ENCODE measurements at regions not wholly inside any gene's neighbourhood (a gene's known extent, or its start where the extent isn't known, plus 50 kb on each side); places are given as distances from the start of the nearest gene placed in this dataset.
"Not testable (repeated sequence)": the region's sequence is repeated elsewhere in the genome, so short reads cannot be mapped to it uniquely, and the experiment has no call there.

DNA sequence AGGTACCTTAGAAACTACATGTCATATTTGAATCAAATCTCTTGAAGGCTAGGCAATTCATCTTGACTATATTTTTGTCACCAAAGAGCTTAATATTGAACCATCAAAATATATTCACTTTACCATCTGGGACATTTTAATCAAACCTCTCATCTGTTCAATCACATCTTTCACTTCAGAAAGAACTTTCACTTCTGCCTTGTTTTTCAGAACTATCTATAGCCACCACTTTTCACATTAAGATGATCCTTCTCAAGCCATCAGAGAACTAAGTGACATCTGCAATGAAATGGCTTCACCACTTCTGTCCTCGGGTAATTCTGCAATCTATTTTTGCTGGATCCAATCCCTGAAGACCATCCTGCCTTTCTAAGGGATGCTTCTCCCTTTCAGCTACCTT lies 57.8 kb downstream of the OR2B2 start:
- DNase-seq (ENCODE audit: low spot score): no peak

GRCh38 chr6:27851440-27851839 lies 60.8 kb downstream of the OR2B2 start:
- DNase-seq (ENCODE audit: low spot score): no peak

- DNase-seq (ENCODE audit: low spot score): not testable (repeated sequence)
Observed at GRCh38 chr6:27849001-27849400, 63.2 kb downstream of the OR2B2 start.

GRCh38 chr6:27847706-27848105 lies 64.5 kb downstream of the OR2B2 start:
- no peak for DNase-seq (ENCODE audit: low spot score)

GRCh38 chr6:27840572-27840971 lies 71.6 kb downstream of the OR2B2 start:
- no peak for DNase-seq (ENCODE audit: low spot score)

DNA sequence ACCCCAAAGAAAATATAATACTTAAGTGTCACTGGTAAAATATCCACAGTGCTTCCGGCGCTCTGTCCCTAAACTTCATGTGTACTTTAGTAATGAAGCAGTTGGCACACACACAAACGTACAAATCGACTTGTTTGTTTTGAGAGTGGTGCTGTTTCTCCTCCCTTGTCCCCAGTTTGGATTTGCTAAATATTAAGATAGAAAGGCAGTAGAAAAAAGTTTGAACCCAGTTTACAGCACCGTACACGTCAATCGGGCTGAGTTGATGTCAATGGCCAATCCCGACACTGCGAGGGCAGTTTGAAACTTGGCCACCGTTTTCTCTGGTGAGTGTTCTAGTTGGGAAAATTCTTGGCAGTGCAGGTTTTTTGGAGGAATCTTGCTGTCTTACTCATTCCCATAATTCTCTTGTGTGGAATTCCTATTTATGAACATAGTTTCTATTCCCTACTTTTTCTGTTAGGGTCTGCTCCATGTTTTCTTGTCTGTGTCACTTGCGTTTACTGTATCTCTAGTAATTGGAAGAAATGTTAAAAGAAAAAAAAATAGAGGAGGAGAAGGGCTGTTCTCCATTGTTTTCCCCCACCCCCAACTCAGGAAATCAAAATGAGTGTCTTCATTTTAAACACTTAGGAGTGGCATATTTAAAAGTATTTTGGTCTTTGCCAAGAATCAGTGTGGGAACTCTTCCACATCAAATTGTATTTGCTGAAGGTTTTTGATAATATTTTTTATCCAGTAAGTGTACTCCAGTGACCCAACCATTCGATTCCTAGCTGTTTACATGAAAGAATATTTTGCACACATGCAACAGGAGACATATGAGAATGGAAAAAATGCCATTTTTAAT lies 72.3 kb downstream of the OR2B2 start:
- DNase-seq (ENCODE audit: low spot score): peak; percentile 80

- peak; percentile 69 for DNase-seq (ENCODE audit: low spot score)
Observed at GRCh38 chr6:27838945-27839625, 73.1 kb downstream of the OR2B2 start.

DNA sequence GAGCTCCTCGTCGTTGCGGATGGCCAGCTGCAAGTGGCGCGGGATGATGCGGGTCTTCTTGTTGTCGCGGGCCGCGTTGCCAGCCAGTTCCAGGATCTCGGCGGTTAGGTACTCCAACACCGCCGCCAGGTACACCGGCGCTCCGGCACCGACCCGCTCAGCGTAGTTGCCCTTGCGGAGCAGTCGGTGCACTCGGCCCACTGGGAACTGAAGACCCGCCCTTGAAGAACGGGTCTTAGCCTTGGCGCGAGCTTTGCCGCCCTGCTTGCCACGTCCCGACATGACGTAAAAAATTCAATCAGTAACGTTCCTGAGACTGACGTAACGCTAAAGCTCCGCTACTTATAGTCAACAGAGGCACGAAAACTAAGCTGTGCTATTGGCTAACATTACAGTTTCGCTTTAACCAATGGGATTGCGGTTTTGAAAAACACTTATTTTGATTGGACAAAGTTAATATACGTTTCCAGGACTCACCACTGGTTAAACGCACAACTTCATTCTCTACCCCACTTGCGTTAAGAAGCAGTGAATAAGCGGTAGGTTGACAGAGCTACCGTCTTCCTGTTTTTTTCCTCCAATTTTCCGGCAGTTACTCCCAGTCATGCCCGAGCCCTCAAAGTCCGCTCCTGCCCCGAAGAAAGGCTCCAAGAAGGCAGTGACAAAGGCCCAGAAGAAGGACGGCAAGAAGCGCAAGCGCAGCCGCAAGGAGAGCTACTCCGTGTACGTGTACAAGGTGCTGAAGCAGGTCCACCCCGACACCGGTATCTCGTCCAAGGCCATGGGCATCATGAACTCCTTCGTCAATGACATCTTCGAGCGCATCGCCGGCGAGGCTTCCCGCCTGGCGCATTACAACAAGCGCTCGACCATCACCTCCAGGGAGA lies 73.9 kb downstream of the OR2B2 start:
- DNase-seq (ENCODE audit: low spot score): peak; percentile 99

GRCh38 chr6:27837625-27838057 lies 74.6 kb downstream of the OR2B2 start:
- no peak for DNase-seq (ENCODE audit: low spot score)

DNA sequence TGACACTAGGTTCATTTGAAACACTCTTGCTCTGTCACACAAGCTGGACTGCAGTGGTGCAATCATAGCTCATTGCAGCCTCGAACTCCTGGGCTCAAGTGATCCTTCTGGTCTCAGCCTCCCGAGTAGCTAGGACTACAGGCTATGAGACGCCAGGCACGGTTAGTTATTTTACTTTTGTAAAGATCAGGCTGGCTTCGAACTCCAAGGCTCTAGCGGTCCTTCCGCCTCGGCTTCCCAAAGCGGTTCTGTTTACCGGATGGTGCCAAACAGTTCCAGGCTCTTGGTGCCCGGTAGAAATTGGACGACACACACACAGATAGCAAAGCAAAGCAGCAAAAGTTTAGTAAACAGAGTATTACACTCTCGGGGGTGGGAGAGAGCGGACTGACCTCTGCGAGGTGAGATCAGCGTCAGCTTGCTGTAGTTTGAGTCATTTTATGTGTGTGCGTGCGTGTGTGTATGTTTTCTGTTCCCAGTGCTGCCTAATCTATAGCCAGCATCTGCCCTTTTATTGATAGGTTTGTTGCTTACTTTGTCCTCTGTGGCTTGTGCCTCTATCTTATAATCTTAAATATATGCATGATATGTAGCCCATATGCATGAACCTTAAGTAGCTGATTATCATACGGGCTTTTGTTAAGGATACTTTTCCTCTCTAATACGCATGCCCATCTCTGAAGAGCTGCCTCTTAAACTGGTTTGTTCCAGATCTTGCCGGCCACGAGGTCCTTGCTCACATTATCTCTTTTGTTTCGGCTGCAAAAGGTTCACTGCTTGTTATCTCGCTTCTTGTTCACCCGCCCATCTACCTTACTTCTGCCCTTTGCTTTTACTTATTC lies 75.2 kb downstream of the OR2B2 start:
- DNase-seq (ENCODE audit: low spot score): peak; percentile 94

- DNase-seq (ENCODE audit: low spot score): peak; percentile 6
Observed at GRCh38 chr6:27836141-27836782, 75.9 kb downstream of the OR2B2 start.

- DNase-seq (ENCODE audit: low spot score): no peak
Observed at GRCh38 chr6:27834879-27835549, 77.2 kb downstream of the OR2B2 start.

DNA sequence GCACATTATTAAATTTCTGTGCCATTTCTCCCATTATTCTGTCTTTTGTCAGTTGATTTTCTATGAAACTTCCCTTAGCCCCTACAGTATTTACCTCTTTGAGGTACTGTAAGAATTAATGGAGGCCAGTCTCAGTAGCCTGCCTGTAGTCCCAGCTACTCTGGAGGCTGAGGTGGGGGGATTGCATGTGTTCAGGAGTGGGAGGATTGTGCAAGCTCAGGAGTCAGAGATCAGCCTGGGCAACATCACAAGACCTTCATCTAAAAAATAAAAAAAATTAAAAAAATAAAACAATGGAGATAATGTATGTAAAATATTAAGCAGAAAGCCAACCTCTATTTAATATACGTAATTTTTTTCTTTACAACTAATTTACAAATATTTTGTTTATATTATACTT lies 77.8 kb downstream of the OR2B2 start:
- DNase-seq (ENCODE audit: low spot score): no peak

DNA sequence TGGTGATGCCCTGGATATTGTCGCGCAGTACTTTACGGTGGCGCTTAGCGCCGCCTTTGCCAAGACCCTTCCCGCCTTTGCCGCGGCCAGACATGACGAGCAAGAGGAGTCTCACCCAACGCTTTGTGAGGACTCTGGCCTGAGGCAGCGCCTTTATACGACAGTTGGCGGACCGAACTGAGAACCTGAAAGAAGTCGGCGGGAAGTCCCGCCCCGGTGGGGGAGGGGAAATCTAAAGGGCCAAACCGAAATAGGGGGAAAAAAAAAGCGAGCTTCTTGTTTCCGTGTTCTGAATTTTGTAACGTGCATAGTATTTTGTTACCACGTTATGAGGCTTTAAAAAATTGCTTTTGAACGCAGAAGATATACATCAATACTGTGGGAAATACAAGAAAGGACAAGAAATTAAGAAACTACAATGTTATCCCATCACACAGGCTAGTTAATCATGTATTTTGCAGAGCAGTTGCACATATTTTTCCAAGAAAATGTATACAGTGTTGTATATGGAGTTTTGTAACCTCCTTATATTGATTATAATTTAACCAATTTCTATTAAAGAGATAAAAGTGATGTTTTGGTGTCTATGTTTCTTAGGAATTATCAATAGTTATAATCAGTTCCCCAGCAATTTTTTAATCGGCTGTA lies 80.6 kb downstream of the OR2B2 start:
- DNase-seq (ENCODE audit: low spot score): peak; percentile 78

DNA sequence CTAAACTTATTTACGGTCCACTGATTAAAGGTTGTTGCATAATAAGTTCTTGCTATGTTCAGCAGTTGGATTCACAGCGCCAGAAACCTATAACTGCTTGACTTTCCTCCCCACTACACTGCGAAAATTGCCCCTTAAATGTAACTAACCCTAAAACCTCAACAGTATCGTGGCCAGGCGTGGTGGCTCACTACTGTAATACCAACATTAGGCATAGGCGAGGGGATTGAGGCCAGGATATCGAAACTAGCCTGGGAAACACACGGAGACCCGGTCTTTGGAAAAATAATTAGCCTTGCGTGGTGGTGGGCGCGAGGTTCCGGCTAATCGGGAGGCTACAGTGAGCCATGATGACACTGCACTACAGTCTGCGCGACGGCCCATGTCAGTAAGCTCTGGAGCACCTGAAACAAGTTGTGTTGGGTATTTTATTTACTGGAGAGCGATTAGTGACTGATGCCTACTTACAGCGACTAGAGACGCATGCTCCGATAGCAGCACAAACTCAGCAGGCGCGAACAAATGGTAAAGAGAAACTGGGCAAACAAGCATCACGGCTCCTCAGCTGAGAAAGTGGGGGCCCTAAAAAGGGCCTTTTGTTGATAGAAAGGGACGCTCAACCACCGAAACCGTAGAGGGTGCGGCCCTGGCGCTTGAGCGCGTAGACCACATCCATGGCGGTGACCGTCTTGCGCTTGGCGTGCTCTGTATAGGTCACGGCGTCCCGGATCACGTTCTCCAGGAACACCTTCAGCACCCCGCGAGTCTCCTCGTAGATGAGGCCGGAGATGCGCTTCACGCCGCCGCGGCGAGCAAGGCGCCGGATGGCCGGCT lies 81.4 kb downstream of the OR2B2 start:
- peak; percentile 51 for DNase-seq (ENCODE audit: low spot score)

DNA sequence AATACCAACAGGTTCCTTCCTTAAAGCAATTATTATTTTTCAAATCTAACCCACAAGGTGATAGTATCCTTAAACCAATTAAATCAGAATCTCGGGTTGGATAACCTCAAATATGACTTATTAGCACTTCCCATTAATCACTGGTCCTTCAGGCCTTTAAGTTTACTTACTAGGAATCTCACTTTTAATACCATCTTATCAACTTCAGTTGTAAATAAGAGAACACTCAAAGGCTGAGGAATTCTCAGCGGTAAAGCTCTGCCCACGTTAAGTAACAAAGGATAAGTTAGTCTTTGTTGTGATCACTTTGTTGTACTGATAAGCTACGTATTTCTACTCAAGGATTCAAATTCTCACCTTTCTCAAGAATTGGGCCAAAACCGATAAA lies 82.0 kb downstream of the OR2B2 start:
- peak; percentile 20 for DNase-seq (ENCODE audit: low spot score)

- peak; percentile 5 for DNase-seq (ENCODE audit: low spot score)
Observed at GRCh38 chr6:27829453-27830211, 82.6 kb downstream of the OR2B2 start.

- DNase-seq (ENCODE audit: low spot score): not testable (repeated sequence)
Observed at GRCh38 chr6:27827477-27827876, 84.7 kb downstream of the OR2B2 start.
